H9 (cell line): ENCODE measurements at regions not wholly inside any gene's neighbourhood (a gene's known extent, or its start where the extent isn't known, plus 50 kb on each side); places are given as distances from the start of the nearest gene placed in this dataset.

ENCODE experiments used
- DNase-seq: peaks from one replicate; pipeline ENCODE4 v3.0.0-alpha.2; 2017
- H2AFZ ChIP-seq: one replicate; pipeline ENCODE4 v1.6.1; 2013; ENCODE audit warnings: mild to moderate bottlenecking, low read length, control low read depth, moderate library complexity
- H2AK5ac ChIP-seq: 2 replicates; pipeline ENCODE4 v1.6.1; 2013; ENCODE audit warnings: low read length, control low read depth, mixed read lengths; ENCODE audit not compliant: insufficient read length
- H2BK120ac ChIP-seq: one replicate; pipeline ENCODE4 v1.6.1; 2013; ENCODE audit warnings: low read depth, mild to moderate bottlenecking, low read length, control low read depth, inconsistent platforms; ENCODE audit not compliant: poor library complexity, severe bottlenecking
- H2BK12ac ChIP-seq: 2 replicates; pipeline ENCODE4 v1.6.1; 2013; ENCODE audit warnings: low read length, control low read depth, mixed read lengths, low read depth; ENCODE audit not compliant: insufficient read length
- H2BK15ac ChIP-seq: 2 replicates; pipeline ENCODE4 v1.6.1; 2013; ENCODE audit warnings: low read depth, low read length, control low read depth
- H2BK20ac ChIP-seq: one replicate; pipeline ENCODE4 v1.6.1; 2013; ENCODE audit warnings: low read depth, mild to moderate bottlenecking, low read length, control low read depth, inconsistent platforms; ENCODE audit not compliant: poor library complexity, severe bottlenecking
- H2BK5ac ChIP-seq: 2 replicates; pipeline ENCODE4 v1.6.1; 2013; ENCODE audit warnings: low read length, control low read depth, mixed read lengths; ENCODE audit not compliant: insufficient read length
- H3K14ac ChIP-seq: 2 replicates; pipeline ENCODE4 v1.6.1; 2013; ENCODE audit warnings: low read length, control low read depth; ENCODE audit not compliant: insufficient read depth
- H3K18ac ChIP-seq: 2 replicates; pipeline ENCODE4 v1.6.1; 2013; ENCODE audit warnings: low read depth, mild to moderate bottlenecking, mixed read lengths, low read length, control low read depth; ENCODE audit not compliant: insufficient read length
- H3K23ac ChIP-seq: 2 replicates; pipeline ENCODE4 v1.6.1; 2013; ENCODE audit warnings: low read length, control low read depth, mixed read lengths, low read depth; ENCODE audit not compliant: insufficient read length
- H3K23me2 ChIP-seq: 2 replicates; pipeline ENCODE4 v1.6.1; 2013; ENCODE audit warnings: low read depth, mild to moderate bottlenecking, mixed read lengths, low read length, control low read depth; ENCODE audit not compliant: insufficient read length, poor library complexity, severe bottlenecking
- H3K27ac ChIP-seq: 2 replicates; pipeline ENCODE4 v1.5.1; 2013; ENCODE audit warnings: low read length, control low read depth, mixed read lengths, low read depth; ENCODE audit not compliant: insufficient read length
- H3K27me3 ChIP-seq: 2 replicates; pipeline ENCODE4 v1.6.1; 2013; ENCODE audit warnings: low read length, control low read depth, inconsistent platforms; ENCODE audit not compliant: insufficient read depth
- H3K4ac ChIP-seq: 2 replicates; pipeline ENCODE4 v1.6.1; 2013; ENCODE audit warnings: low read depth, mild to moderate bottlenecking, control low read depth, inconsistent platforms, low read length, moderate library complexity
- H3K4me1 ChIP-seq: 2 replicates; pipeline ENCODE4 v1.6.1; 2013; ENCODE audit warnings: low read length, control low read depth, inconsistent platforms; ENCODE audit not compliant: insufficient read depth
- H3K4me2 ChIP-seq: 2 replicates; pipeline ENCODE4 v1.6.1; 2013; ENCODE audit warnings: low read length, control low read depth, mixed read lengths; ENCODE audit not compliant: insufficient read length, insufficient read depth
- H3K56ac ChIP-seq: 2 replicates; pipeline ENCODE4 v1.6.1; 2013; ENCODE audit warnings: low read depth, mild to moderate bottlenecking, mixed read lengths, low read length, control low read depth; ENCODE audit not compliant: insufficient read length
- H3K79me1 ChIP-seq: 2 replicates; pipeline ENCODE4 v1.6.1; 2013; ENCODE audit warnings: low read depth, mild to moderate bottlenecking, moderate library complexity, low read length, control low read depth, inconsistent platforms; ENCODE audit not compliant: insufficient read depth, poor library complexity, severe bottlenecking
- H3K79me2 ChIP-seq: 2 replicates; pipeline ENCODE4 v1.6.1; 2013; ENCODE audit warnings: low read length, control low read depth, inconsistent platforms; ENCODE audit not compliant: insufficient read depth
- H3K9ac ChIP-seq: 2 replicates; pipeline ENCODE4 v1.6.1; 2013; ENCODE audit warnings: low read length, control low read depth, mixed read lengths; ENCODE audit not compliant: insufficient read length; ENCODE audit errors: extremely low read depth
- H3K9me3 ChIP-seq: one replicate; pipeline ENCODE4 v1.6.1; 2013; ENCODE audit warnings: low read depth, low read length, inconsistent platforms; ENCODE audit not compliant: control insufficient read depth
- H3T11ph ChIP-seq: one replicate; pipeline ENCODE4 v1.6.1; 2013; ENCODE audit warnings: mild to moderate bottlenecking, low read length, control low read depth, inconsistent platforms
- H4K20me1 ChIP-seq: one replicate; pipeline ENCODE4 v1.6.1; 2013; ENCODE audit not compliant: control insufficient read depth, insufficient read length, insufficient read depth
- H4K5ac ChIP-seq: 2 replicates; pipeline ENCODE4 v1.6.1; 2013; ENCODE audit warnings: low read depth, mild to moderate bottlenecking, mixed read lengths, low read length, control low read depth; ENCODE audit not compliant: insufficient read length
- H4K8ac ChIP-seq: replicated peaks from 2 replicates; pipeline ENCODE4 v1.6.1; 2013; ENCODE audit warnings: low read length, control low read depth, mixed read lengths, low read depth; ENCODE audit not compliant: insufficient read length
- H4K91ac ChIP-seq: 2 replicates; pipeline ENCODE4 v1.6.1; 2013; ENCODE audit warnings: low read depth, mild to moderate bottlenecking, moderate library complexity, mixed read lengths, low read length, control low read depth; ENCODE audit not compliant: insufficient read length
- H3K27ac Mint-ChIP-seq, 3 experiments: 2 replicates in 2 of 3; 3 replicates in 1 of 3; pipeline ENCODE4 v1.8.0; 2020 to 2021; ENCODE audit warnings: mixed read lengths in 3 of 3, mild to moderate bottlenecking in 1 of 3, moderate library complexity in 1 of 3
- H3K27me3 Mint-ChIP-seq: 2 replicates; pipeline ENCODE4 v1.8.0; 2021; ENCODE audit warnings: low read depth, mild to moderate bottlenecking, moderate library complexity, mixed read lengths
- H3K36me3 Mint-ChIP-seq, 3 experiments: 2 replicates in 2 of 3; 3 replicates in 1 of 3; pipeline ENCODE4 v1.8.0; 2020 to 2021; ENCODE audit warnings: low read depth in 3 of 3, mixed read lengths in 3 of 3; ENCODE audit not compliant: insufficient read depth in 1 of 3
- H3K4me1 Mint-ChIP-seq, 2 experiments: 2 replicates each; pipeline ENCODE4 v1.8.0; 2020; ENCODE audit warnings: mixed read lengths in 2 of 2
- H3K4me3 Mint-ChIP-seq, 2 experiments: 2 replicates in 1 of 2; 3 replicates in 1 of 2; pipeline ENCODE4 v1.8.0; 2020 to 2021; ENCODE audit warnings: mild to moderate bottlenecking in 2 of 2, mixed read lengths in 2 of 2, moderate library complexity in 1 of 2
- H3K9me3 Mint-ChIP-seq, 2 experiments: 2 replicates in 1 of 2; 3 replicates in 1 of 2; pipeline ENCODE4 v1.8.0; 2020; ENCODE audit warnings: mild to moderate bottlenecking in 2 of 2, mixed read lengths in 2 of 2, moderate library complexity in 1 of 2
- WGBS: extraction: QIAGEN DNeasy Blood & Tissue Kit; methylation state at CpG from one replicate; pipeline ENCODE4 v1.1.7; 2013; ENCODE audit warnings: missing lambda C conversion rate, low lambda C conversion rate, mixed read lengths; ENCODE audit not compliant: insufficient read length; ENCODE audit errors: extremely low coverage; 5-methylcytosine and 5-hydroxymethylcytosine counted together
- TF ChIP-seq, protein P1 (sequence below): fragments of 200-600 bp; sonication (generic); conservative IDR thresholded peaks from 3 replicates; pipeline ENCODE4 v1.8.0; 2021; ENCODE audit warnings: antibody characterized with exemption, mild to moderate bottlenecking

DNA sequence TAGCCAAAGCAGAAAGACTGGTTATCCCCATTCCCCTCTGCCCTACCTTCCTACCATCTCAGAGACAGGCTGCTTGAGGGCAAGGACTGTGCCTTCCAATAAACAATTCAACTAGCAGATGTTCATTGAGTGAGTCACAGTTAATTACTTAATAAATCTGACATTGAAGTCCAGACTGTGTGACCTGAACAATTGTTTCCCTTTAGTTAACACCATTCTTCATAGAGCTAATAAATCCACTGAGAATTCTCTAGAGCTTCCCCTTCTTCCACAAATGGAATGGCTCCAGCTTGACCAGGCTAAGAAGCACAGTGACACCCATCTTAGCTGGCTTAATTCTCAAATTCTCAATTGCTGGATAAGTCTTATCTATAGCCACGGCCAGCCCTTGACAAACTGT lies 61.9 kb upstream of the GJA5 start:
- no peak for DNase-seq
- no peak overlapping the region for H3K56ac ChIP-seq
- peaks cover 0 to 6% of the 10 kb centered on the region in 2 experiments; a peak in 2 of 4 replicates for H3K4me1 Mint-ChIP-seq
- no peak overlapping the region for H4K8ac ChIP-seq
- no peak overlapping the region for H2AK5ac ChIP-seq
- no peak overlapping the region for H3K4me3 Mint-ChIP-seq
- no peak overlapping the region for H2BK120ac ChIP-seq
- no peak overlapping the region for H3K9ac ChIP-seq
- H2BK5ac ChIP-seq = no peak overlapping the region
- no peak overlapping the region for H3K27ac Mint-ChIP-seq
- H3K79me2 ChIP-seq = no peaks in the 10 kb centered on the region; the same call in 1 of the 2 replicates
- H2BK12ac ChIP-seq = no peak overlapping the region
- no peaks in the 10 kb centered on the region for H3K36me3 Mint-ChIP-seq
- no peak overlapping the region for H3K23ac ChIP-seq
- no peak overlapping the region for H3K27ac ChIP-seq
- H3K9me3 Mint-ChIP-seq = no peaks in the 10 kb centered on the region
- H3K27me3 ChIP-seq = peaks cover 1% of the 10 kb centered on the region; the same call in 1 of the 2 replicates
- H2BK15ac ChIP-seq = no peak overlapping the region
- no peak overlapping the region for H3K18ac ChIP-seq
- H3K4ac ChIP-seq = no peak overlapping the region
- no peaks in the 10 kb centered on the region for H3K9me3 ChIP-seq
- no peaks in the 10 kb centered on the region for H4K20me1 ChIP-seq
- TF ChIP-seq, protein P1, sequence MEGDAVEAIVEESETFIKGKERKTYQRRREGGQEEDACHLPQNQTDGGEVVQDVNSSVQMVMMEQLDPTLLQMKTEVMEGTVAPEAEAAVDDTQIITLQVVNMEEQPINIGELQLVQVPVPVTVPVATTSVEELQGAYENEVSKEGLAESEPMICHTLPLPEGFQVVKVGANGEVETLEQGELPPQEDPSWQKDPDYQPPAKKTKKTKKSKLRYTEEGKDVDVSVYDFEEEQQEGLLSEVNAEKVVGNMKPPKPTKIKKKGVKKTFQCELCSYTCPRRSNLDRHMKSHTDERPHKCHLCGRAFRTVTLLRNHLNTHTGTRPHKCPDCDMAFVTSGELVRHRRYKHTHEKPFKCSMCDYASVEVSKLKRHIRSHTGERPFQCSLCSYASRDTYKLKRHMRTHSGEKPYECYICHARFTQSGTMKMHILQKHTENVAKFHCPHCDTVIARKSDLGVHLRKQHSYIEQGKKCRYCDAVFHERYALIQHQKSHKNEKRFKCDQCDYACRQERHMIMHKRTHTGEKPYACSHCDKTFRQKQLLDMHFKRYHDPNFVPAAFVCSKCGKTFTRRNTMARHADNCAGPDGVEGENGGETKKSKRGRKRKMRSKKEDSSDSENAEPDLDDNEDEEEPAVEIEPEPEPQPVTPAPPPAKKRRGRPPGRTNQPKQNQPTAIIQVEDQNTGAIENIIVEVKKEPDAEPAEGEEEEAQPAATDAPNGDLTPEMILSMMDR = no peak
- WGBS = no CpG with 5 or more reads among the region's 1 CpG
- H4K5ac ChIP-seq = no peak overlapping the region
- H3T11ph ChIP-seq = no peak overlapping the region
- peaks cover 2% of the 10 kb centered on the region; the same call in 1 of the 2 replicates for H3K27me3 Mint-ChIP-seq
- no peak overlapping the region for H2BK20ac ChIP-seq
- no peaks in the 10 kb centered on the region for H3K79me1 ChIP-seq
- H3K14ac ChIP-seq = no peak overlapping the region
- no peak overlapping the region for H3K4me2 ChIP-seq
- no peak overlapping the region for H2AFZ ChIP-seq
- H3K23me2 ChIP-seq = no peaks in the 10 kb centered on the region
- H3K4me1 ChIP-seq = 0 out of 2 replicates have a peak, but pooled peaks cover 2% of the 10 kb centered on the region
- no peak overlapping the region for H4K91ac ChIP-seq
